ENCODE measurements at regions not wholly inside any gene's neighbourhood (a gene's known extent, or its start where the extent isn't known, plus 50 kb on each side); places are given as distances from the start of the nearest gene placed in this dataset.

GRCh38 chr5:56517011-56517416, 283.9 kb upstream of the ANKRD55 start:
- no peak; the same call in 1 of the 2 replicates for TF ChIP-seq GATA2 (IDR thresholded peaks at IDR 0.05; ENCODE audit: low read depth, low read length)
- TF ChIP-seq GATA3 (IDR thresholded peaks at IDR 0.05; ENCODE audit: low read depth, low read length), result no peak

GRCh38 chr5:56516441-56516840, 283.3 kb upstream of the ANKRD55 start:
- no peak for TF ChIP-seq GATA3 (IDR thresholded peaks at IDR 0.05; ENCODE audit: low read depth, low read length)
- no peak for TF ChIP-seq GATA2 (IDR thresholded peaks at IDR 0.05; ENCODE audit: low read depth, low read length)

GRCh38 chr5:56516035-56516434, 282.9 kb upstream of the ANKRD55 start:
- TF ChIP-seq GATA2 (IDR thresholded peaks at IDR 0.05; ENCODE audit: low read depth, low read length) (no peak), GATA3 (IDR thresholded peaks at IDR 0.05; ENCODE audit: low read depth, low read length) (no peak)

GRCh38 chr5:56515011-56515410, 281.9 kb upstream of the ANKRD55 start:
- TF ChIP-seq GATA2 (IDR thresholded peaks at IDR 0.05; ENCODE audit: low read depth, low read length), result no peak
- no peak for TF ChIP-seq GATA3 (IDR thresholded peaks at IDR 0.05; ENCODE audit: low read depth, low read length)

- TF ChIP-seq GATA2 (IDR thresholded peaks at IDR 0.05; ENCODE audit: low read depth, low read length) (no peak), GATA3 (IDR thresholded peaks at IDR 0.05; ENCODE audit: low read depth, low read length) (no peak)
These were observed 281.1 kb upstream of the ANKRD55 start for GRCh38 chr5:56514245-56514644.

GRCh38 chr5:56513141-56513540, 280.0 kb upstream of the ANKRD55 start:
- TF ChIP-seq GATA2 (IDR thresholded peaks at IDR 0.05; ENCODE audit: low read depth, low read length), result no peak
- no peak for TF ChIP-seq GATA3 (IDR thresholded peaks at IDR 0.05; ENCODE audit: low read depth, low read length)

- no peak for TF ChIP-seq GATA2 (IDR thresholded peaks at IDR 0.05; ENCODE audit: low read depth, low read length)
- no peak for TF ChIP-seq GATA3 (IDR thresholded peaks at IDR 0.05; ENCODE audit: low read depth, low read length)
These were observed 279.3 kb upstream of the ANKRD55 start for GRCh38 chr5:56512313-56512996.

- TF ChIP-seq GATA3 (IDR thresholded peaks at IDR 0.05; ENCODE audit: low read depth, low read length) (no peak), GATA2 (IDR thresholded peaks at IDR 0.05; ENCODE audit: low read depth, low read length) (no peak)
These were observed 278.3 kb upstream of the ANKRD55 start for GRCh38 chr5:56511326-56511841.

GRCh38 chr5:56508249-56508648, 275.1 kb upstream of the ANKRD55 start:
- TF ChIP-seq GATA3 (IDR thresholded peaks at IDR 0.05; ENCODE audit: low read depth, low read length) (no peak), GATA2 (IDR thresholded peaks at IDR 0.05; ENCODE audit: low read depth, low read length) (no peak)

- no peak for TF ChIP-seq GATA2 (IDR thresholded peaks at IDR 0.05; ENCODE audit: low read depth, low read length)
- TF ChIP-seq GATA3 (IDR thresholded peaks at IDR 0.05; ENCODE audit: low read depth, low read length), result no peak
These were observed 274.3 kb upstream of the ANKRD55 start for GRCh38 chr5:56507351-56507930.

- no peak for TF ChIP-seq GATA2 (IDR thresholded peaks at IDR 0.05; ENCODE audit: low read depth, low read length)
- no peak for TF ChIP-seq GATA3 (IDR thresholded peaks at IDR 0.05; ENCODE audit: low read depth, low read length)
These were observed 273.3 kb upstream of the ANKRD55 start for GRCh38 chr5:56506211-56506965.

- TF ChIP-seq GATA3 (IDR thresholded peaks at IDR 0.05; ENCODE audit: low read depth, low read length) (no peak), GATA2 (IDR thresholded peaks at IDR 0.05; ENCODE audit: low read depth, low read length) (no peak)
These were observed 270.8 kb upstream of the ANKRD55 start for GRCh38 chr5:56503929-56504328.

- TF ChIP-seq GATA2 (IDR thresholded peaks at IDR 0.05; ENCODE audit: low read depth, low read length) (no peak), GATA3 (IDR thresholded peaks at IDR 0.05; ENCODE audit: low read depth, low read length) (no peak)
These were observed 268.8 kb upstream of the ANKRD55 start for GRCh38 chr5:56501781-56502557.

GRCh38 chr5:56499901-56500300, 266.8 kb upstream of the ANKRD55 start:
- no peak for TF ChIP-seq GATA3 (IDR thresholded peaks at IDR 0.05; ENCODE audit: low read depth, low read length)
- no peak for TF ChIP-seq GATA2 (IDR thresholded peaks at IDR 0.05; ENCODE audit: low read depth, low read length)

Data from SH-SY5Y (cell line).